K562 (cell line): ENCODE measurements at regions not wholly inside any gene's neighbourhood (a gene's known extent, or its start where the extent isn't known, plus 50 kb on each side); places are given as distances from the start of the nearest gene placed in this dataset.

Experiments used
- ATAC-seq: fragments of 200-7000 bp; cut with Tn5 transposase; 3 replicates; pipeline ENCODE4 v1.9.1; 2020; ENCODE audit warnings: moderate library complexity
- BruUV-seq: library from RNA; stranded (reverse); fragments of 400-500 nt; replicated peaks from 2 replicates; lab custom pipeline; 2021; lab: Mats Ljungman, UMichigan
- CTCF ChIA-PET: fragments of 300-600 bp; formaldehyde crosslinking; extraction: SDS; loops from one replicate; lab custom pipeline; 2021; ENCODE audit warnings: low intra/inter-chr PET ratio; lab: Yijun Ruan, JAX
- POLR2A ChIA-PET: fragments of 300-600, 350-650 bp; sonication (Branson Sonifier 250); formaldehyde crosslinking; extraction: SDS; loops from one replicate; lab custom pipeline; 2021; ENCODE audit warnings: antibody characterized with exemption, inconsistent platforms; lab: Yijun Ruan, JAX
- DNase-seq, 4 experiments: peaks; one replicate each; pipeline versions ENCODE4 v3.0.0 to v3.0.0-alpha.2; 2011 to 2018; ENCODE audit warnings: low spot score in 3 of 4, mixed read lengths in 3 of 4; ENCODE audit errors: extremely low read depth in 1 of 4
- FAIRE-seq: peaks from 2 replicates; lab custom pipeline; 2011; peaks lifted over from hg19 to GRCh38; lab: Jason Lieb, UNC
- H2AFZ ChIP-seq: 2 replicates; pipeline ENCODE4 v1.6.0; 2011; ENCODE audit warnings: low read depth, low read length, control low read depth, inconsistent platforms
- H3K27ac ChIP-seq: fragments of 200-600 bp; 3 replicates; pipeline ENCODE4 v1.8.0; 2011; ENCODE audit warnings: low read depth, mild to moderate bottlenecking, control low read depth, inconsistent platforms, low read length, moderate library complexity, mixed read lengths; ENCODE audit errors: extremely low read depth
- H3K27me3 ChIP-seq, 2 experiments: fragments of 300-600 bp in 1 of 2; 2 replicates in 1 of 2; 3 replicates in 1 of 2; pipeline versions ENCODE4 v1.6.0 to v1.8.0; 2011; ENCODE audit warnings: inconsistent platforms in 2 of 2, low read length in 2 of 2, mild to moderate bottlenecking in 1 of 2, mixed read lengths in 1 of 2, moderate library complexity in 1 of 2; ENCODE audit not compliant: control insufficient read depth in 2 of 2, insufficient read depth in 2 of 2
- H3K36me3 ChIP-seq: fragments of 300-600 bp; 3 replicates; pipeline ENCODE4 v1.8.0; 2011; ENCODE audit warnings: mild to moderate bottlenecking, low read length, inconsistent platforms; ENCODE audit not compliant: control insufficient read depth, insufficient read depth
- H3K4me1 ChIP-seq, 2 experiments: fragments of 200-600 bp in 1 of 2; replicated peaks in 1 of 2; 2 replicates in 1 of 2; 3 replicates in 1 of 2; pipeline versions ENCODE4 v1.5.1 to v1.8.0; 2011; ENCODE audit warnings: inconsistent platforms in 2 of 2, low read length in 2 of 2, mild to moderate bottlenecking in 1 of 2, mixed read lengths in 1 of 2, moderate library complexity in 1 of 2; ENCODE audit not compliant: control insufficient read depth in 2 of 2, insufficient read depth in 2 of 2
- H3K4me2 ChIP-seq: 2 replicates; pipeline ENCODE4 v1.6.1; 2011; ENCODE audit warnings: low read length, control low read depth, inconsistent platforms, mixed read lengths; ENCODE audit not compliant: insufficient read depth
- H3K4me3 ChIP-seq: fragments of 200-600 bp; sonication (generic), shearing (Covaris generic); 2 replicates; pipeline ENCODE4 v1.5.1; 2016; ENCODE audit warnings: control low read depth, inconsistent platforms
- H3K79me2 ChIP-seq: fragments of 200-600 bp; 3 replicates; pipeline ENCODE4 v1.8.0; 2011; ENCODE audit warnings: low read length, inconsistent platforms; ENCODE audit not compliant: control insufficient read depth, insufficient read depth
- H3K9ac ChIP-seq, 2 experiments: 2 replicates each; pipeline versions ENCODE4 v1.6.0 to v1.6.1; 2011; ENCODE audit warnings: low read depth in 2 of 2, low read length in 2 of 2, control low read depth in 1 of 2, inconsistent platforms in 1 of 2, mild to moderate bottlenecking in 1 of 2, mixed read lengths in 1 of 2; ENCODE audit not compliant: insufficient read depth in 1 of 2
- H3K9me1 ChIP-seq: one replicate; pipeline ENCODE4 v1.6.0; 2011; ENCODE audit warnings: inconsistent platforms, mild to moderate bottlenecking, low read length, moderate library complexity; ENCODE audit not compliant: control insufficient read depth, insufficient read depth
- H3K9me3 ChIP-seq: replicated peaks from 2 replicates; pipeline ENCODE4 v1.5.1; 2011; ENCODE audit warnings: low read depth, low read length, inconsistent platforms; ENCODE audit not compliant: control insufficient read depth, insufficient read depth
- H4K20me1 ChIP-seq: replicated peaks from 2 replicates; pipeline ENCODE4 v1.6.1; 2011; ENCODE audit warnings: low read length, inconsistent platforms, mixed read lengths; ENCODE audit not compliant: control insufficient read depth, insufficient read depth
- CCAR2 ChIP-seq: fragments of 200-400 bp; formaldehyde crosslinking; IDR thresholded peaks from 2 replicates; pipeline ENCODE4 v1.6.1; 2017; ENCODE audit warnings: mild to moderate bottlenecking, low read depth, low read length
- HDAC8 ChIP-seq: fragments of 450-650 bp; IDR thresholded peaks from 2 replicates; pipeline ENCODE4 v1.6.1; 2016; ENCODE audit warnings: mild to moderate bottlenecking, missing genetic modification characterization, moderate library complexity, missing compliant biosample characterization
- PRPF4 ChIP-seq: fragments of 200-400 bp; formaldehyde crosslinking; IDR thresholded peaks from one replicate; pipeline ENCODE4 v1.6.1; 2017; ENCODE audit warnings: low read length, low read depth, mild to moderate bottlenecking; ENCODE audit not compliant: insufficient read depth, poor library complexity, severe bottlenecking
- TGIF2 ChIP-seq: sonication (generic); formaldehyde crosslinking; IDR thresholded peaks from 2 replicates; pipeline ENCODE4 v1.8.1; 2022; ENCODE audit warnings: mild to moderate bottlenecking, missing genetic modification reagents, moderate library complexity
- ZNF584 ChIP-seq: fragments of 200-800 bp; sonication (Bioruptor generic); IDR thresholded peaks from 2 replicates; pipeline ENCODE4 v1.6.1; 2016; ENCODE audit warnings: low read depth, mild to moderate bottlenecking, missing genetic modification characterization, missing compliant biosample characterization
- WGBS: fragments of 100-300 bp; shearing (Covaris generic); methylation state at CpG from one replicate; pipeline ENCODE4 v1.1.6; 2016; ENCODE audit warnings: low coverage, mixed read lengths; ENCODE audit not compliant: insufficient coverage; ENCODE audit errors: missing lambda C conversion rate; 5-methylcytosine and 5-hydroxymethylcytosine counted together
- in situ Hi-C: fragments of 300-500 bp; cut with MboI; formaldehyde crosslinking; loops from 4 replicates; pipeline ENCODE4 v1.15.0; 2018; ENCODE audit warnings: inconsistent platforms, mixed read lengths
- intact Hi-C: fragments of 100-400 bp; cut with micrococcal nuclease; formaldehyde crosslinking; loops from 2 replicates; pipeline ENCODE4 v1.14.2; 2022
- TF ChIP-seq, protein P1 (sequence below): IDR thresholded peaks from 2 replicates; pipeline ENCODE4 v1.6.1; 2011; ENCODE audit not compliant: insufficient read length; ENCODE audit errors: extremely low read depth
- TF ChIP-seq, protein P2 (sequence below): fragments of 450-650 bp; conservative IDR thresholded peaks from 2 replicates; pipeline ENCODE4 v1.6.1; 2016; ENCODE audit warnings: missing genetic modification characterization, low read depth, mild to moderate bottlenecking, control low read depth, missing compliant biosample characterization
- TF ChIP-seq, protein P3 (sequence below): sonication (generic); formaldehyde crosslinking; IDR thresholded peaks from 2 replicates; pipeline ENCODE4 v1.8.1; 2022; ENCODE audit warnings: missing genetic modification reagents
- TF ChIP-seq, protein P4 (sequence below), 2 experiments: fragments of 250-450 bp in 1 of 2; fragments of 450-650 bp in 1 of 2; sonication (Bioruptor Pico) in 1 of 2; IDR thresholded peaks; 2 replicates each; pipeline versions ENCODE4 v1.6.1 to v1.8.0; 2016 to 2021; ENCODE audit warnings: mild to moderate bottlenecking in 2 of 2, moderate library complexity in 2 of 2, missing compliant biosample characterization in 1 of 2, missing genetic modification characterization in 1 of 2

DNA sequence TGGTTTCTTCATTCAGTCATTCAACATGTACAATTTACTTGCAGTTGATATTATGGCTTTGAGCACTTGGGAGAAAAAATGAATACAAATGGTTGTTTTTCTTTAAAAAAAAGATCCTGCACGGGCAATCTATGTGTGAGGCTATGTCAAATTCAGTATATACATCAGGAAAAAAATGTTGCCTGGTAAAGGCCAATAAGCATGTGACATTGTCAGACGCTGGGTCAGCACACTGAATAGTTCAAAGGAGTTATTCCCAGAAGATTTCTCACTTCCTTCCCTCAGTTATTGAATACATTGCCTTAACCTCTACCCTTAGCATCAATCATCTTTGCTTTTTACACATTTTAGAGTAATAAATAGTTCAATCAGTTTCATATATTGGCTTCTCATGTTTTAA lies 319.2 kb downstream of the NUAK1 start:
- Histone ChIP-seq H3K4me1 (no peaks in the 10 kb centered on the region), H3K27me3 (no peaks in the 10 kb centered on the region), H3K9me1 (no peaks in the 10 kb centered on the region), H3K27ac (no peak overlapping the region), H3K9me3 (no peaks in the 10 kb centered on the region), H3K36me3 (no peaks in the 10 kb centered on the region), H3K9ac (no peak overlapping the region), H4K20me1 (no peaks in the 10 kb centered on the region), H3K79me2 (no peaks in the 10 kb centered on the region), H2AFZ (no peak overlapping the region), H3K4me2 (no peak overlapping the region), H3K4me3 (no peak overlapping the region)
- BruUV-seq, result no TSS peak
- DNase-seq (no peak), ATAC-seq (no peak), FAIRE-seq (no peak)
- ChIA-PET POLR2A (no interaction called here), CTCF (no interaction called here)
- in situ Hi-C loops (no loop called here), intact Hi-C loops (no loop called here)
- TF ChIP-seq, protein P1, sequence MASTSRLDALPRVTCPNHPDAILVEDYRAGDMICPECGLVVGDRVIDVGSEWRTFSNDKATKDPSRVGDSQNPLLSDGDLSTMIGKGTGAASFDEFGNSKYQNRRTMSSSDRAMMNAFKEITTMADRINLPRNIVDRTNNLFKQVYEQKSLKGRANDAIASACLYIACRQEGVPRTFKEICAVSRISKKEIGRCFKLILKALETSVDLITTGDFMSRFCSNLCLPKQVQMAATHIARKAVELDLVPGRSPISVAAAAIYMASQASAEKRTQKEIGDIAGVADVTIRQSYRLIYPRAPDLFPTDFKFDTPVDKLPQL, result no peak
- no peak for TF ChIP-seq ZNF584
- no peak for TF ChIP-seq CCAR2
- no peak for TF ChIP-seq PRPF4
- no peak for TF ChIP-seq HDAC8 (tag)
- TF ChIP-seq, protein P2, sequence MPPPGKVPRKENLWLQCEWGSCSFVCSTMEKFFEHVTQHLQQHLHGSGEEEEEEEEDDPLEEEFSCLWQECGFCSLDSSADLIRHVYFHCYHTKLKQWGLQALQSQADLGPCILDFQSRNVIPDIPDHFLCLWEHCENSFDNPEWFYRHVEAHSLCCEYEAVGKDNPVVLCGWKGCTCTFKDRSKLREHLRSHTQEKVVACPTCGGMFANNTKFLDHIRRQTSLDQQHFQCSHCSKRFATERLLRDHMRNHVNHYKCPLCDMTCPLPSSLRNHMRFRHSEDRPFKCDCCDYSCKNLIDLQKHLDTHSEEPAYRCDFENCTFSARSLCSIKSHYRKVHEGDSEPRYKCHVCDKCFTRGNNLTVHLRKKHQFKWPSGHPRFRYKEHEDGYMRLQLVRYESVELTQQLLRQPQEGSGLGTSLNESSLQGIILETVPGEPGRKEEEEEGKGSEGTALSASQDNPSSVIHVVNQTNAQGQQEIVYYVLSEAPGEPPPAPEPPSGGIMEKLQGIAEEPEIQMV, result no peak
- TF ChIP-seq, protein P3, sequence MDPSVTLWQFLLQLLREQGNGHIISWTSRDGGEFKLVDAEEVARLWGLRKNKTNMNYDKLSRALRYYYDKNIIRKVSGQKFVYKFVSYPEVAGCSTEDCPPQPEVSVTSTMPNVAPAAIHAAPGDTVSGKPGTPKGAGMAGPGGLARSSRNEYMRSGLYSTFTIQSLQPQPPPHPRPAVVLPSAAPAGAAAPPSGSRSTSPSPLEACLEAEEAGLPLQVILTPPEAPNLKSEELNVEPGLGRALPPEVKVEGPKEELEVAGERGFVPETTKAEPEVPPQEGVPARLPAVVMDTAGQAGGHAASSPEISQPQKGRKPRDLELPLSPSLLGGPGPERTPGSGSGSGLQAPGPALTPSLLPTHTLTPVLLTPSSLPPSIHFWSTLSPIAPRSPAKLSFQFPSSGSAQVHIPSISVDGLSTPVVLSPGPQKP (CRISPR knock-in tag), result no peak
- TF ChIP-seq TGIF2 (CRISPR knock-in tag), result no peak
- TF ChIP-seq, protein P4, sequence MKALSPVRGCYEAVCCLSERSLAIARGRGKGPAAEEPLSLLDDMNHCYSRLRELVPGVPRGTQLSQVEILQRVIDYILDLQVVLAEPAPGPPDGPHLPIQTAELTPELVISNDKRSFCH (CRISPR knock-in tag; IDR thresholded peaks at IDR 0.05), result no peak
- TF ChIP-seq, protein P4 (tag; IDR thresholded peaks at IDR 0.05), result no peak
- 3% methylated on average over 2 of the region's 2 CpGs for WGBS
